CD4-positive, alpha-beta T cell treated with Interleukin-21 for 1 hour (primary cell): ENCODE measurements at regions not wholly inside any gene's neighbourhood (a gene's known extent, or its start where the extent isn't known, plus 50 kb on each side); places are given as distances from the start of the nearest gene placed in this dataset.
A peak's percentile ranks its signal among the peaks of the same experiment; 100 is the strongest.
"Not testable (repeated sequence)": the region's sequence is repeated elsewhere in the genome, so short reads cannot be mapped to it uniquely, and the experiment has no call there.

Experiments
- DNase-seq: peaks from one replicate; pipeline ENCODE4 v3.0.0-alpha.2; 2020

DNA sequence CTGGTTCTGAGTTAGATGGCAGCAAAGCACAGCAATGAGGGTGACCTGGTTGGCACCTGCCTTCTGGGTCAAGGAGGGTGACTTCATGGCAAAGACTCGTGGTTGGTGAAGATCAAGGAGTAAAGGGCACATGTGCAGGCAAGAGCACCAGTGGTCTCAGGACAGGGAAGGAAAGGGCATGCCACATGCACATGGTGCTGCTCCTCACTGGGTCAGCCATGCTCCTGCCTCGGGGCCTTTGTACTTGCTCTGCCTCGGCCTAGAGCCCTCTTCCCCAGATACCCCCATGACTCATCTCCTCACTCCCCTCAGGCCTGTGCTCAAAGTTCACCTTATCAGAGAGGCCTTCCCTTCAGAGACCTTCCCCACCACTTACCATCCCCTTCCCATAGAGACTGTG is 106.7 kb upstream of the KDM7A start:
- no peak for DNase-seq

DNA sequence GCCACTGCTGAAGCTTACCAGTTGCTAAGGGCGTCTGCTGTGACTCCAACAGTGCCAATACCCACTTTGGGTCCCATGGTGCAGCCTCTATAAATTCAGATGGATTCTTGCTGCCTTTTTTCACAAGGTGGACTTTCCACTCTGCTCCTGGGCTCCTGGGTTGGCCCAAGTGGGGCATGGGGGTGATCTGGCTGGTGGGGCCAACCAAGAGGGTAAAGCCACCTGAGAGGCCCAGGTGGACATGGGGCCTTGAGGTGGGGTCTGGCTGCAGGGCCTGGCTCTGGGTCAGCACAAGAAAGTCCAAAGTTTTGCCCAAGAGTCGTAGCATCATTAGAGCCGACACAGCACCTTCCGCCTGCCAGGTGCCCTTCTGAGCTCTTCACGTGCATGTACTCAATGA is 105.2 kb upstream of the KDM7A start:
- no peak for DNase-seq

DNA sequence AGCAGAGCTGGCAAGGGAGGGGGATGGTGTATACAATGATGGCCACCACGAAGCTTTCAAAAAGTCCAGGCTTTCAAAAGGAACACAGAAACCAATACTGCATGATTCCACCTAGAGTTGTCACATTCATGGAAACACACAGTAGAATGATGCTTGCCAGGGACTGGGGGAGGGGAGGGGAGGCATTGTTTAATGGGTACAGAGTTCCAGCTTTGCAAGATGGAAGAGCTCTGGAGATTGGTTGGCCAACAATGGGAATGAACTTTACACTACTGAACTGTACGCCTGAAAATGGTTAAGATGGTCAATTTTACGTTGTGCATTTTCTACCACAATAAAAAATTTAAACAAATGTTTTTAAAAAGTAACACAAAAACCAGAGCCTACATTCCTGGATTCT is 104.5 kb upstream of the KDM7A start:
- no peak for DNase-seq

DNA sequence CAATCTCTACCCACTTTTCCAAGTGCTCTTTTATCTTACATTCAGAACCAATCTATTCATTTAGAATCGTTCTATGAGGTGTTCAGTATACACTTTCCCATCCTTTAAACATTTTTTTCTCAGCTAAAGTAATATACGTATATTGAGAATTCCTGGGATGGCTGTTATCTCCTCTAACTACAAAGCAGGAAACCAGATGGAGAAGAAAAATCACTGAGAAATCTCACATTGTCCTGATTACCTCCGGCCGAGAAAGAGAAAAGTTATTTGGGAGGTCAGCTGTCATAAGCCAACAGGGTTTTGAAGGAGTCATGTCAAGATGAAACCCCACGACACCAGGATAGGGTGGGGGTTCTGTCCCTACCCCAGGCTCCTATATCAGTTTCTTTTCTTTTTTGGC is 99.2 kb upstream of the KDM7A start:
- DNase-seq: no peak

DNA sequence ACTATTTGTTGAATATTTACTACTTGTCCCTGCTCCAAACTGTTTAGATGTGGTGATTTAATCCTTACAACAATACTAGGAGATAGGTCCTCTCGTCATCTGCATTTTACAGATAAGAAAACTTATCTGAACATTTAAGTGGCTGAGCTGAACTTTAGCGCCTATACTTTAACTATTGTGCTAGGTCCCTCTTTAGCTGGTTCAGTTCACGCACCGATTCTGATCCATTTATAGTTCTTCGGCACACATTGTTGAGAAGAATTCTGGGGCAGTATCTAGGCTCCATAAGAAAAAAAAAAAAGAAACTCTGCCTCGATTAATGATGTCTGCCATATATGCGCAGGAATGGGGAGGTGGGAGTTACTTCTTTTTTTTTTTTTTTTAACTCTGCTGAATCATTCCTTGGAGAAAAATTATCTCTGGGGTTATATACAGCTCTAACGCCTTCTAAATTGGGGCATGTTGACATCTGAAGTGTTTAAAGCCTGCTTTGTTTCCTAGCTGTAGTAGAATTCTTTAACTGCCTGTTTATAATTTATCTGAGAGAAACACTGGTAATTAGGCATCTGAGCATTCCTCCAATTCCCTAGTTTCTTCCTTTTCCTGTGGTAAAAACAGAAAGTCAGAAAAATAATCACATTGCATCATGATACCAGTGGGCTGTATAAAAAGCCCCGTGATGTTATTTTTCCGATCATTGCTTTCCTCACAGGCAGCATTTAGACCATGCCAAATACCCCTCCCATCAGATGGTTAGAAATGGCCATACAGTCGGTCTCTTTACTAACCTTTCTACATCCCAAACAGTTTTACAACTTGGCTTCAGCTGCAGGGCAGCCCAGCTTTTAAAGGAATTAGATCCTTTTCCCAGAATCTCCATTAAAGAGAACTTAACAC is 98.5 kb upstream of the KDM7A start:
- no peak for DNase-seq

DNA sequence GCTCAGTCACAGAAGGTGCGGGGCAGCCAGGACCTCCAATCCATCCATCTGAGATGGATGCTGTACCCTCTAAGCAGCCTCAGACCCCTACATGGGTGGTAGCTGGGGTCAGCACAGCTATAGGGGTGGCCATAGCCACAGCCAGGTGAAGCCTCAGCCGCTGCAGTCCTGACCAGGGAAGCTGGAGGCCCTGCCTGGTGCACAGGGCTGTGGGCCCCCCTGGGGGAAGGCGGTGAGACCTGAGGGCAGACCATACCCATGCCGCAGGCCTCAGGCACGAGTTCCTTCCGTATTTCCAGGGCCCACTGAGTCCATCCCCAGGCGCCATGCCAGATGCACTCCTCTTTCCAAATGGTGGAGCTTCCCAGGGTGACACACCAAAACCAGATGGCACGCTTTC is 96.6 kb upstream of the KDM7A start:
- DNase-seq: no peak

DNA sequence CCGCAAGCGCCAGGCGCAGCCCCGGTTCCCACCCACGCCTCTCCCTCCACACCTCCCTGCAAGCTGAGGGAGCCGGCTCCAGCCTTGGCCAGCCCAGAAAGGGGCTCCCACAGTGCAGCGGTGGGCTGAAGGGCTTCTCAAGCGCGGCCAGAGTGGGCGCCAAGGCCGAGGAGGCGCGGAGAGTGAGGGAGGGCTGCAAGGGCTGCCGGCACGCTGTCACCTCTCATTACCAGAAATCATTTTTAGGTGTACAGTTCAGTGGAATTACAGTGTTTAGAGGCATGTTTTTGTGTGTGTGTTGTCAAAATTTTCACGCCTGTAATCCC is 94.8 kb upstream of the KDM7A start:
- DNase-seq: not testable (repeated sequence)

DNA sequence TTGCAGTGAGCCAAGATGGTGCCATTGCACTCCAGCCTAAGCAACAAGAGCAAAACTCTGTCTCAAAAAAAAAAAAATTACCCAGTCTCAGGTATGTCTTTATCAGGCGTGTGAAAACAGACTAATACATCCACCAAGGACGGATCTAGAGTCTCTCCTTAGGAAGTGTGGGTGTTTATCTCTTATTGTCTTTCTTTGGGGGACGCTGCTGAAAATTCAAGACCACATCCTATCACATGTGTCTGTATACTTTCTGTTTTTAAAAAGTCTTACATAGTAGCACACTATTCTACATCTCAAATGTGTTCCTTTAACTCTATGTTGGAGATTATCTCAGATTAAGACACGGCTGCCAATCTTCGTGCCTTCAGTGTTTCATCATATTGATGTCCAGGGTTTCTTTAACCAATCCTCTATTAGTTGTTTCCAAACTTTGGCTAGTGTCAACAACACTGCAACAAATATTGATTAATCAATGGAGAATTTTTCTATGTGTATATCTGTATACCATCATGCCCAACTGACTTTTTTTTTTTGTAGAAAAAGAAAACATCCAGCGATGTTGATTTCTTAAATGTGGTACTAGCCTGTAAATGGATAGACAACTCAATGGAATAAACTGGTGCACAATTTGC is 92.3 kb upstream of the KDM7A start:
- DNase-seq: no peak

DNA sequence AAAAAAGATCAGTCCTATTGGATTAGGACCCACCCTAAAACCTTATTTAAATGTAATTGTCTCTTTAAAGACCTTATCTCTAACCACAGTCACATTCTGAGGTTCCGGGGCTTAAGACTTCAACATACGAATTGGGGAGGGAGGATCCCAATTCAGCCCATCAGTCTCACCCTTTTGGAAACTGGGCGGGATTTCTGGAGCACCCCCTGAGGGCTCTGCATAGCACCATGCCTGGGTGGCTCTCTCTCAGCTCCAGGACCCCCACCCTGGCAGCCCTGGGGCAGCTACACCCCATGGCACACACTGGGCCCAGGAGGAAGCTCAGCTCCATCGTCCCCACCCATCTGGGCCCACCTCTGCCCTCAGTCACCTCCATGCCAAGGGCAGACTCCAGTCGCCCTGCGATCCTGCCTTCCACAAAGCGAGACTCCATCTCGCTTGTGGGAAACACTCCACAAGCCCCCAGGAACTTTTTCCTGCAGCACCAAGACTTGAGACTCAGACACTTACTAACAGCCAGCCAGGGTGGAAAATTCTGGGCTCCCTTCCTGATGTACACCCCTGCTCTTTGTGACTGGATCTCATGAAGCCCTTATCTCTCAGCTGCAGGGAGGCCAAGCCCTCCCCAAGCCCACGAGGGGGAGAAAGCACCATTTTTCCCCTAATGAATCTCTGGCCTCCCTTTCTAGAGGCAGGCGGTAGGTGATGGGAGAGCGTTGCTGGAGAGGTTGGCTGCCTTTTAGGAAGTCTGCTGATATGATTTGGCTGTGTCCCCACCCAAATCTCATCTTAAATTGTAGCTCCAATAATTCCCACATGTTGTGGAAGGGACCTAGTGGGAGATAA is 90.8 kb upstream of the KDM7A start:
- DNase-seq: no peak

DNA sequence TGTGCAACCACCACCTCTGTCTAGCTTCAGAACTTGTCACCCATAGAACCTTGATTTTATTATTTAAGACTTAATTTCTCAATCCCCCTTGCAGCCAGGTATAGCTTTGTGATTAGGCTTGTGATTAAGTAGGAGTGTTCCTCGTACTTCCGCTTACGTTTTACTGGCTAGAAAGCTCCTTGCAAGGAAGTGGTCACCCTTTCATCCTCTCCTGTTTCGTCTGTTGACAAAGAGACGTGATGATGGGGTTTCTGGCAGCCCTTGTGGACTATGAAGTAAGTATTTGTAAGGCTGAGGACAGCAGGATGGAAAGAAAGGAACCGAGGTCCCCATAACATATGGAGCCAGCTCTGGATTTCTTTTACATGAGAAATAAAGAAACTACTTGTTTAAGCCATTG is 86.5 kb upstream of the KDM7A start:
- peak; percentile 72 for DNase-seq

DNA sequence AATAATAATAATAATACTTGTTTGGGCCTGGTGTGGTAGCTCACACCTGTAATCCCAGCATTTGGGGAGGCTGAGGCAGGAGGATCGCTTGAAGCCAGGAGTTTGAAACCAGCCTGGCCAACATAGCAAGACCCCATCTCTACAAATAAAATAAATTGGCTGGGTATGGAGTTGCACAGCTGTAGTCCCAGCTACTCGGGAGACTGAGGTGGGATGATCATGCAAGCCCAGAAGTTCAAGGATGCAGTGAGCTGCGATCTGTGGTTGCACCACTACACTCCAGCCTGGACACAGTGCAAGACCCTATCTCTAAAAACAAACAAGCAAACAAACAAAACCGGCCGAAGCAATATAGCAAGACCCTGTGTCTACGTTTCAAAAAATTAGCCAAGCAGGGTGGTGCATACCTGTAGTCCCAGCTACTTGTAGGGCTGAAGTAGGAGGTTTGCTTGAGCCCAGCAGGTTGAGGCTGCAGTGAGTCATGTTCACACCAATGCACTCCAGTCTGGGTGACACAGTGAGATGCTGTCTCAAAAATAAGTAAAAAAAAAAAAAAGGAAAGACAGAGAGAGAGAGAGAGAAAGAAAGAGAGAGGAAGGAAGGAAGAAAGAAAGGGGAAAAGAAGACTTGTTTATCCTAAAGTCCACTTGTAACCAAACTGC is 85.6 kb upstream of the KDM7A start:
- DNase-seq: no peak

DNA sequence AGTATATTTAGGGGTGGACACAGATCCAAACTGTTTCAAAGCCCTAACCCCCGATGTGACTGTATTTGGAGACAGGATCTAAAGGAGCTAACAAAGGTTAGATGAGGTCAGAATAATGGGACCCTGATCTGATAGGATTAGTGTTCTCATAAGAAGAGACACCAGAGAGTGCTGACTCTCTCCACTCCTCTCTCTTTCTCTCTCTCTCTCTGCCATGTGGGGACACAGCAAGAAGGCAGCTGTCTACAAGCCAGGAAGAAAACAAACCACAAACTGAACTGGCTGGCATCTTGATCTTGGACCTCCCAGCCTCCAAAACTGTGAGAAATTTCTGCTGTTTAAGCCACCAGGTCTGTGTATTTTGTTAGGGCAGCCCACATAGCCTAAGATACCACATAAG is 84.7 kb upstream of the KDM7A start:
- DNase-seq: no peak

DNA sequence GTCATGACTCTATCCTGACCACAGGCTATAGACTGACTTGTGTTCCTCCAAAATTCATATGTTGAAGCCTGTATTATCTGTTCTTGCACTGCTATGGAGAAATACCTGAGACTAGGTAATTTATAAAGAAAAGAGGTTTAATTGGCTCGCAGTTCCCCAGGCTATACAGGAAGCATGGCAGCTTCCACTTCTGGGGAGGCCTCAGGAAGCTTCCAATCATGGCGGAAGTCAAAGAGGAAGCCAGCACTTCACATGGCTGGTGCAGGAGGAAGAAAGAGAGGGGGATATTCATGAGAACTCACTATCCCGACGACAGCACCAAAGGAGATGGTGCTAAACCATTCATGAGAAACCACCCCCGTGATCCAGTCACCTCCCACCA is 84.3 kb upstream of the KDM7A start:
- DNase-seq: no peak

DNA sequence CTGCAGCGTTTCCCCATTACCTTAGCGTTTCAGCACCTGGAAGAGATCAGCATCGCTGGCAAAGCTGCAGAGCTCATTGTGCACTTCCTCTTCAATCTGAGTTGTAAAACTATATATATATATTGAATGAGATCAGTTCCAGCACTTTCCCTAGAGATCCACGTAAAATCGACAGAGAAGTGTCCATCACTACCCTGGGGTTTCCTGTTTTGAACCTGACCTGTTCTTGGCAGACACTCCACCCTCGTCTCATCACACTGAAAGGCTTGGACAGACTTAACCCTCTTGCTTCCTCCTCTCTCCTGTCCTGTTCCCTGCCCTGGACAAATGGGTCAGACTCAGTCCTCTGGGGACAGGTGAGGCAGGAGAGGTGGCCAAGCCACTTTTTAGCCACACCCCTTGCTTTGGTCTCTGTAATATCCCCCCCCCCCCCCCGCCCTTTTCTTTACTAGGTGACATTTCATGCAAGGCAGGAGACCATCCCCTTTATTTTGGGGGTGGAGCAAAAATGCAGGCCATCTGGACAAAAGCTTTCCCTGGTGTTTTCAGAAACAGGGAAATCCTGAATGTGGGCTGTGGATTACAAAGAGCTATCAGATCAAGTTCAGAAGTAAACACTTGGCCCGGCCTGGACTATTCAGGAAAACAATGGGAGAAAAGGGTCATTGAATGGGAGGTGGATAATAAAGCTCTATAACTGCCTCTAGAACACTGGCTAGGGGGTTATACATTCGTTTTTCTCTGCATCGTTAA is 83.7 kb upstream of the KDM7A start:
- DNase-seq: no peak

DNA sequence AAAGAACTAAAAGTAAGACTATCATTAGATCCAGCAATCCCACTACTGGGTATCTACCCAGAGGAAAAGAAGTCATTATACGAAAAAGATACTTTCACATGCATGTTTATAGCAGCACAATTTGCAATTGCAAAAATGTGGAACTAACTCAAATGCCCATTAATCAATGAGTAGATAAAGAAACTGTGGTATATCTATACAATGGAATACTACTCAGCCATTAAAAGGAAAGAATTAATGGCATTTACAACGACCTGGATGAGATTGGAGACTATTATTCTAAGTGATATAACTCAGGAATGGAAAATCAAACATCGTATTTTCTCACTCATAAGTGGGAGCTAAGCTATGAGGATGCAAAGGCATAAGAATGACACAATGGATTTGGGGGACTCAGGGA is 80.5 kb upstream of the KDM7A start:
- DNase-seq: not testable (repeated sequence)

DNA sequence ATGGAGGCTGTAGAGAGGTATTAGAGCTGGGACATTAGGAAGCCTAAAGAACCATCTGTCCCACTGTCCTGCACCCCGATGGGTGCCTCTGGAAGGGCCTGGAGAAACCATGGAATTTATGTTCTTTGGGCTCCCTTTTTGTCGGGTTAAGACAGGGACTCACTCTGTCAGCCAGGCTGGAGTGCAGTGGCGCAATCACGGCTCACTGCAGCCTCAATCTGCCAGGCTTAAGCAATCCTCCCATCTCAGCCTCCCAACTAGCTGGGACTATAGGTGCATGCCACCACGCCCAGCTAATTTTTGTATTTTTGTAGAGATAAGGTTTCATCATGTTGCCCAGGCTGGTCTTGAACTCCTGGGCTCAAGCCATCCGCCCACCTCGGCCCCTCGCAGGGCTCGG is 78.2 kb upstream of the KDM7A start:
- DNase-seq: not testable (repeated sequence)

DNA sequence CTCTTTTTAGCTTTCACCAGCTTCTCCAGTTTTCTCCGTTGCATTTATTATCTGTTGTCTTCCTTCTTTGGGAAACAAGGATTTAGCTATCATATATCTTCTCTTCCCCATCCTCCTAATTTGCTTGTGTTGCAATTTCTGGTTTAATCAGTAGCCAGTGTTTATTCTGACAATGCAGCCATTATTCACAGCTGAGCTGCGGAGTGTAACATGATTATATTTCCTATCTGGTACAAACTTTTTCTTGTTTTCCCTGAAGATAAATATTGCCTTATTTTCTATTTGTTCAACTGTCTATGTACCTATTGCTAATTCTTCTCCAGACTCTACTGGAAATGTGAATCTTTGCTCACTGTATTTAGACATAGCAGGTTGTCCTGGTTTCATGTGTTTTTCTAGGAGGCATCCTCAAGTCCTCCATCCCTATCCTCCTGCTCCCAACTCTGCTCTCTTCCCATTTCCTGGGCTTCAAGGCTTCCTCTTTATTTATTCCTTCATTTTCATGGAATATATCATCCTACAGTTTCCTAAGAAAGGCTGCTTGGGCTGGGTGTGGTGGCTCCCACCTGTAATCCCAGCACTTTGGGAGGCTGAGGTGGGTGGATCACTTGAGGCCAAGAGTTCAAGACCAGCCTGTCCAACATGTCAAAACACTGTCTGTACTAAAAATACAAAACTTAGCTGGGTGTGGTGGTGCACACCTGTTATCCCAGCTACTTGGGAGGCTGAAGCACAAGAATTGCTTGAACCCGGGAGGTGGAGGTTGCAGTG is 72.4 kb upstream of the KDM7A start:
- DNase-seq: no peak

DNA sequence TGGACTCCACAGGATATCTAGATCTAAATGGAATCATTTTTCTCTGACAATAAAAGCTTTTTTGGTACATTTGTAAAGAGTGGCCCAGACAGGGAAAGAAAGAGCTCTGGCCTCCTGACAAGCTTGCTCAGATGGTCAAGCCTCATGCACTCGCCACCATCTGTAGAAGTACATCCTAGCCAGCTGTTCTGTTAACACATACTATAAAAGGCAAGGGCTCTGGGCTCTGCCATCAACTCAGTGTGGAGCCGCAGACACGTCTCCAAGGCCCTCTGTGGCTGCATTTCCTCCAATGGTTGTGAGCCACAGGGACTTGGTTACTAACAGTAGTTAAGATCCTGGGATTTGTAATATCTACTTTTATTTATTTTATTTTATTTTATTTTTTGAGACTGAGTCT is 70.8 kb upstream of the KDM7A start:
- DNase-seq: no peak

DNA sequence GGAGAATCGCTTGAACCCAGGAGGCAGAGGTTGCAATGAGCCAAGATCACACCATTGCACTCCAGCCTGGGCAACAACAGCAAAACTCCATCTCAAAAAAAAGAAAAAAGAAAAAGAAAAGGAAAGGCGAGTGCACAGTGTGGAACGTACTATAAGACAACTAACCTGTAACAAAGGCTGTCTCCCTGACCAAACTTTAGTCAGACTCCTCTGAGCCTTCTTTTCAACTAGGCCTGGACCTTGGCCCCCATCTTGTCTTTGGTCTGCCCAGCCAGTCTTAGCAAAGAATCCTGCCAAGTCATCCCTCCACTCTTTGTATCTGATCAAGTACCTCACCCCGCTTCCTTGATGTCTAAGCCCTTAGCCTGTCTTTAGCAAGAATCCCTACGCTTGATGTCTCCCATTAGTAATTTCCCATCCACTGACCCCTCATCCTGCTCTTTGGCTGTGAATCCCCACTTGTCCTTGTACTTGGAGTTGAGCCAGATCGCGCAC is 68.9 kb upstream of the KDM7A start:
- no peak for DNase-seq

DNA sequence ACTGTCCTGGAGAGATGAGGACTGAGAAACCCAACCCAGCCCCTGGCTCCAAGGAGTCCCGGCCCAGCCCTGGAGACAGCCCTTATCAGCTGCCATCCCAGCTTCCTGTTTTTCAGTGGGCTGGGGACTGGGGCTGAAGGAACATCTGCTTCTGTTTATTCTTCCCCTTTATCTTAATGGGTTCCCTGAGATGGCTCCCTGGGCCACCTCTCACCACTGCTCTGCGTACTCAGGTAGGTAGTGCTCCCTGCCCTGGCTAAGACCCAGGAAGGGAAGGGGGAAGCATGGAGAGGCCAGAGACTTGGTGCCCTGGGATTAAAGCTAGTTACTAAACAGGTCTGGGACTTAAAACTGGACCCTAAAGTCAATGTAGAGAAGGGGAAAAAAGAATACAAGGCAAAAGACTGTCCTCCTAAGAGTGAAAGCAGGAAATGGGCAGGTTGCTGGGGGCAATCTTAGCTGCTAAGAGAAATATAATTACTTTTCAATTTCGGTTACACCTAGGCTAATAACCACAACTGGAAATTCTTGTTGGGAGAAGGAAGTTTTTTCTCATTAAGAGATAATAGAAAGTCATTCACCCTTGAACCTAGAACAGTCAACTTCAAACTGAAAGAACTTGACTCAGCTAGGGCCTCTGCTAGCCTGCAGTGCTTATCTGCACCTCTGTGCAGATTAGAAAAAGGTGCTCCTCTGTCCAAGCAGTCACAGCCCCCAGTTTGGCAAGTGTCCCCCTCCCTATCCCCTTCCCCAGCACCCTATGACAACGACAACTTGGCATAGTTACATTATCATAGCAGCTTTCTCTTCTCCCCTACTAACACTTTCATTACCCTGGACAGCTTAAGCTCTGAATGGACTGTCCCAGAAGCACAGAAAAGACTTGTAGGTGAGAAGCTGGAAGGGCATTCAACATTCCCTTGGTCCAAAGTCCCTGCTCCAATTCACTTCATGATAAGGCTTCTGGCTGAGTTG is 65.6 kb upstream of the KDM7A start:
- no peak for DNase-seq

DNA sequence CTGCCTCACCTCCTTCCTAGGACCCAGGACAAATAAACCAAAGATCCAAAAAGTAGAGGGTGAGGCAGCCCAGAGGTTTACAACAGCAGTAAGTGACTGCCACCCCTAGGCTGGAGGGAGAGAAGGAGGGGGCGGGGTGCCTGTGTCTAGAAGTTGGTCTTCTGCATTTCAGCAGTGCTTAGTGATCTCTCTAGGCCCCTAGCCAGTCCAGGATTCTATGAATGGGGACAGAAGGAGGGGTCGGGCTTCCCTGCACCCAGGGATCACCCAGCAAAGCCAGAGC is 62.8 kb upstream of the KDM7A start:
- DNase-seq: no peak
